GM21515 (cell line): ENCODE measurements at regions not wholly inside any gene's neighbourhood (a gene's known extent, or its start where the extent isn't known, plus 50 kb on each side); places are given as distances from the start of the nearest gene placed in this dataset.
"Not testable (repeated sequence)": the region's sequence is repeated elsewhere in the genome, so short reads cannot be mapped to it uniquely, and the experiment has no call there.

Source experiments
- ATAC-seq: cut with Tn5 transposase; IDR thresholded peaks from one replicate; pipeline ENCODE4 v1.9.1; 2021; ENCODE audit not compliant: unreplicated experiment

GRCh38 chr16:59164461-59164860 lies 430.3 kb upstream of the GOT2 start:
- no peak for ATAC-seq

GRCh38 chr16:59163371-59164055 lies 429.4 kb upstream of the GOT2 start:
- ATAC-seq, result no peak

- ATAC-seq, result no peak
These were observed 427.6 kb upstream of the GOT2 start for GRCh38 chr16:59161679-59162078.

GRCh38 chr16:59154295-59154694 lies 420.2 kb upstream of the GOT2 start:
- no peak for ATAC-seq

GRCh38 chr16:59148769-59149155 lies 414.6 kb upstream of the GOT2 start:
- no peak for ATAC-seq

- no peak for ATAC-seq
These were observed 414.1 kb upstream of the GOT2 start for GRCh38 chr16:59148056-59148768.

- ATAC-seq, result no peak
These were observed 412.0 kb upstream of the GOT2 start for GRCh38 chr16:59146140-59146539.

GRCh38 chr16:59144841-59145240 lies 410.7 kb upstream of the GOT2 start:
- no peak for ATAC-seq

GRCh38 chr16:59144326-59144725 lies 410.2 kb upstream of the GOT2 start:
- no peak for ATAC-seq

GRCh38 chr16:59126486-59126885 lies 392.4 kb upstream of the GOT2 start:
- no peak for ATAC-seq

GRCh38 chr16:59124056-59124455 lies 389.9 kb upstream of the GOT2 start:
- no peak for ATAC-seq

GRCh38 chr16:59123479-59123878 lies 389.4 kb upstream of the GOT2 start:
- ATAC-seq, result no peak

- ATAC-seq, result no peak
These were observed 388.1 kb upstream of the GOT2 start for GRCh38 chr16:59122262-59122537.

GRCh38 chr16:59121411-59122261 lies 387.5 kb upstream of the GOT2 start:
- ATAC-seq, result no peak

GRCh38 chr16:59116744-59117143 lies 382.6 kb upstream of the GOT2 start:
- ATAC-seq, result no peak

- ATAC-seq, result no peak
These were observed 380.7 kb upstream of the GOT2 start for GRCh38 chr16:59114790-59115189.

- no peak for ATAC-seq
These were observed 379.0 kb upstream of the GOT2 start for GRCh38 chr16:59113004-59113670.

GRCh38 chr16:59111280-59111679 lies 377.2 kb upstream of the GOT2 start:
- ATAC-seq, result no peak

- ATAC-seq, result no peak
These were observed 374.3 kb upstream of the GOT2 start for GRCh38 chr16:59108374-59108773.

GRCh38 chr16:59096682-59097081 lies 362.6 kb upstream of the GOT2 start:
- ATAC-seq, result not testable (repeated sequence)

- ATAC-seq, result no peak
These were observed 356.4 kb upstream of the GOT2 start for GRCh38 chr16:59090541-59090940.

- ATAC-seq, result no peak
These were observed 354.3 kb upstream of the GOT2 start for GRCh38 chr16:59088431-59088830.
